Prostate gland (tissue), 2 donors: ENCODE measurements at regions not wholly inside any gene's neighbourhood (a gene's known extent, or its start where the extent isn't known, plus 50 kb on each side); places are given as distances from the start of the nearest gene placed in this dataset.
"Not testable (repeated sequence)": the region's sequence is repeated elsewhere in the genome, so short reads cannot be mapped to it uniquely, and the experiment has no call there.

ENCODE experiments used
- DNase-seq: peaks from one replicate; pipeline ENCODE4 v3.0.0-alpha.2; 2019; ENCODE audit warnings: low spot score
- H3K27ac ChIP-seq, 2 donors: fragments of 200-600 bp; sonication (generic); 2 replicates each; pipeline ENCODE4 v1.5.1; 2017 to 2019
- H3K27me3 ChIP-seq: fragments of 200-600 bp; sonication (generic); replicated peaks from 2 replicates; pipeline ENCODE4 v1.5.1; 2019; ENCODE audit not compliant: insufficient read depth
- H3K36me3 ChIP-seq, 2 donors: fragments of 200-600 bp; sonication (generic); 1 replicate in 1 of 2; 2 replicates in 1 of 2; pipeline versions ENCODE4 v1.5.1 to v1.8.1; 2017 to 2019
- H3K4me1 ChIP-seq: fragments of 200-600 bp; sonication (generic); replicated peaks from 2 replicates; pipeline ENCODE4 v1.5.1; 2019
- H3K4me3 ChIP-seq, 2 donors: fragments of 200-600 bp; sonication (generic); 2 replicates each; pipeline ENCODE4 v1.5.1; 2017 to 2019
- H3K9me3 ChIP-seq: fragments of 200-600 bp; sonication (generic); 2 replicates; pipeline ENCODE4 v1.5.1; 2017
- POLR2A ChIP-seq: fragments of 450-650 bp; IDR thresholded peaks from one replicate; pipeline ENCODE4 v1.6.1; 2016; ENCODE audit warnings: antibody characterized with exemption, mild to moderate bottlenecking
- POLR2AphosphoS5 ChIP-seq: sonication (generic); formaldehyde crosslinking; IDR thresholded peaks from one replicate; pipeline ENCODE4 v1.6.1; 2017; ENCODE audit warnings: antibody characterized with exemption
- WGBS: methylation state at CpG from one replicate; pipeline ENCODE4 v1.1.5; 2018; 5-methylcytosine and 5-hydroxymethylcytosine counted together
- intact Hi-C: fragments of 100-400 bp; cut with DNase I; formaldehyde crosslinking; loops from one replicate; pipeline ENCODE4 v1.14.2; 2022
- TF ChIP-seq, protein P1 (sequence below), 4 experiments: fragments of 200-600 bp in 2 of 4; fragments of 450-650 bp in 2 of 4; sonication (generic) in 2 of 4; IDR thresholded peaks; 1 replicate in 3 of 4; 2 replicates in 1 of 4; pipeline ENCODE4 v1.5.1; 2016 to 2019; ENCODE audit warnings: antibody characterized with exemption in 4 of 4, mild to moderate bottlenecking in 2 of 4, moderate library complexity in 2 of 4

DNA sequence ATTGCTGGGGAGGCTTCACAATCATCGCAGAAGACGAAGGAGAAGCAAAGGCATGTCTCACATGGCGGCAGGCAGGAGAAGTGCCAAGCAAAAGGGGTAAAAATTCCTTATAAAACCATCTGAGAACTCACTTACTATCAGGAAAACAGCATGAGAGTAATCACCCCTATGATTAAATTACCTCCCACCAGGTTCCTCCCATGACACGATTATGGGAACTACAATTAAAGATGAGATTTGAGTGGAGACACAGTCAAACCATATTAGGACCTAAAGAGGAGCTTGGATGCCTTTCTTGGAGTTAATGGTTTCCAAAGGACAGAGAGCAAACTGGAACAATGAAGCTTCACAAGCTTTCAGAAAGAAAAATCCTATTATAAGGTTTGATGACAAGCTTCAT is 168.4 kb upstream of the SMARCAD1 start:
- Histone ChIP-seq H3K27ac (no peak overlapping the region), H3K4me3 (no peak overlapping the region), H3K36me3 (no peaks in the 10 kb centered on the region), H3K4me1 (no peaks in the 10 kb centered on the region), H3K27me3 (no peaks in the 10 kb centered on the region), H3K9me3 (no peaks in the 10 kb centered on the region)
- 90% methylated on average over 4 of the region's 4 CpGs for WGBS
- no peak for DNase-seq
- TF ChIP-seq POLR2AphosphoS5 (no peak), POLR2A (no peak)
- TF ChIP-seq, protein P1, sequence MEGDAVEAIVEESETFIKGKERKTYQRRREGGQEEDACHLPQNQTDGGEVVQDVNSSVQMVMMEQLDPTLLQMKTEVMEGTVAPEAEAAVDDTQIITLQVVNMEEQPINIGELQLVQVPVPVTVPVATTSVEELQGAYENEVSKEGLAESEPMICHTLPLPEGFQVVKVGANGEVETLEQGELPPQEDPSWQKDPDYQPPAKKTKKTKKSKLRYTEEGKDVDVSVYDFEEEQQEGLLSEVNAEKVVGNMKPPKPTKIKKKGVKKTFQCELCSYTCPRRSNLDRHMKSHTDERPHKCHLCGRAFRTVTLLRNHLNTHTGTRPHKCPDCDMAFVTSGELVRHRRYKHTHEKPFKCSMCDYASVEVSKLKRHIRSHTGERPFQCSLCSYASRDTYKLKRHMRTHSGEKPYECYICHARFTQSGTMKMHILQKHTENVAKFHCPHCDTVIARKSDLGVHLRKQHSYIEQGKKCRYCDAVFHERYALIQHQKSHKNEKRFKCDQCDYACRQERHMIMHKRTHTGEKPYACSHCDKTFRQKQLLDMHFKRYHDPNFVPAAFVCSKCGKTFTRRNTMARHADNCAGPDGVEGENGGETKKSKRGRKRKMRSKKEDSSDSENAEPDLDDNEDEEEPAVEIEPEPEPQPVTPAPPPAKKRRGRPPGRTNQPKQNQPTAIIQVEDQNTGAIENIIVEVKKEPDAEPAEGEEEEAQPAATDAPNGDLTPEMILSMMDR (IDR thresholded peaks at IDR 0.05), result no peak
- intact Hi-C loops, result no loop called here

DNA sequence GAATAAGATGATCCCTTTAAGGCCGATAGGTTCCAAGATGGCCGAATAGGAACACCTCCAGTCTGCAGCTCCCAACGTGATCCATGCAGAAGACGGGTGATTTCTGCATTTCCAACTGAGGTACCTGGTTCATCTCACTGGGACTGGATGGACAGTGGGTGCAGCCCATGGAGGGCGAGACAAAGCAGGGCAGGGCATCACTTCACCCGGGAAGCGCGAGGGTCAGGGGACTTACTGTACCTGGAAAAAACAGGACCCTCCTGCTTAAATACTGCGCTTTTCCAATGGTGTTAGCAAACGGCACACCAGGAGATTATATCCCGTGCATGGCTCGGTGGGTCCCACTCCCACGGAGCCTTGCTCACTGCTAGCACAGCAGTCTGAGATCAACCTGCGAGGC is 163.2 kb upstream of the SMARCAD1 start:
- H3K36me3 ChIP-seq, DNase-seq, H3K9me3 ChIP-seq, intact Hi-C loops, H3K27me3 ChIP-seq, H3K4me1 ChIP-seq, H3K4me3 ChIP-seq, H3K27ac ChIP-seq: not testable (repeated sequence)
- over 99% methylated on average over 14 of the region's 14 CpGs for WGBS

DNA sequence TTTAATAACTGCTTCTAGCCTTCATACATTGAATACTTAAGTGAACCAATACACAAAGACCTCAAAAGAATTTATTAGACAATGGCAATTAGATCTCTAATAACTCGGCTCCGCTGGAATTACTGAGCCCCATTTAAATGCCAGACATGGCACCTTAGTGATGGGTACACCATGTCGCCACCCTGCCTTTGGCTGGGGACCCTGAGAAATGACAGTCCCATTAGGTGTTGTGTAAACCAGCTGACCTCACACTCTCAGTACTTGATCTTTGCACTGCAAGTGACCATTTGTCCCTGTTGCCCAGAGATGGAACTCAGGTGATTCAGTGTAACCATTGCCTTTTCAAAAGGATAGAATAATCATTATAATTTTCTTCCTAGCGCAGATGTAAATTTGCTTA is 144.6 kb upstream of the SMARCAD1 start:
- no peak for TF ChIP-seq POLR2A
- no peak for TF ChIP-seq POLR2AphosphoS5
- TF ChIP-seq, protein P1 (IDR thresholded peaks at IDR 0.05), result no peak
- no peak for DNase-seq
- intact Hi-C loops, result no loop called here
- H3K27ac ChIP-seq, result no peak overlapping the region
- 61% methylated on average over 4 of the region's 4 CpGs for WGBS
- H3K36me3 ChIP-seq, result no peaks in the 10 kb centered on the region
- H3K4me1 ChIP-seq, result no peaks in the 10 kb centered on the region
- H3K4me3 ChIP-seq, result no peak overlapping the region
- no peaks in the 10 kb centered on the region for H3K27me3 ChIP-seq
- H3K9me3 ChIP-seq, result no peaks in the 10 kb centered on the region

DNA sequence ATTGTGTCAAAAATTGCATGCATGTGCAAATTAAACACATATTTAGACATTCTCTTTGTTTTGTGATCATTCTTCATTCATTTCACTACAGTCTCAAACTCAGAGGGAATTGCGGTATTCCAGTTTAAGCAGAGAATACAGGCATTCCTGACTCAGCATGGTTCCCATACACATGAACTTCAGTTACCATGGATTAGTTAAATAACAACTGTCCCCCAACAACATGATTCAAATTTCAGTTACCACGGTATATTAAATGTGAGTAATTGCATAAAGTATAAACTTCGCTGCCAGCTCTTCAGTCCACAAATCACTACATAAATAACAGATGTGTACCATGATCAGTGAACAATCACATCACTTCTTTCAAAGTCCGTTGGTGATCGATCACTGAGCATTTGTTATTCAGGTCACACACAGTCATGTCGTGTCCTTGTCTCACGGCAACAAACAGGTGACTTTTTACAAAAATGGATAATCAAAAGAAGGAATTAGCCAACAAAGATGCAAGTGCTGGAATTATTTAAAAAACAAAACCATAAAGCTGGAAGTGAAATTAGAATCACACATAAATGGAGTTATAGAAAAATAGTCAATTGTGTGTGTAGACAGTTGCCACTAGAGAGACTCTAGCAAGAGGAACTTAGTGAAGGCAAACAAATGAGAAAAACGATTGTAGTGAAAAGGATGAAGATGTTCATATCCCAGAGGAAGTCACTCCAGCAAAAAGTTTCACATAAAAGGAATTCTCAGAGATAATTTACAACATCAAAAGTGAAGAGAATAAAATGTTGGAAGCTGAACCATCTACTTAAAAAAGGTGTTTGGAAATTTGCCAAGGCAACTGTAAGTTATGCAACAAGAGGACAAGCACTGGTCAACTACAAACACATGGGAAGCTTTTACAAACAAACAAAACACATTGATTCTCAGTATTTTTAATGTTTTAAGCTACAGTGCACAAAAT is 138.6 kb upstream of the SMARCAD1 start:
- no peak for TF ChIP-seq POLR2AphosphoS5
- no peak for TF ChIP-seq POLR2A
- TF ChIP-seq, protein P1 (IDR thresholded peaks at IDR 0.05), result no peak
- Histone ChIP-seq H3K27me3 (no peaks in the 10 kb centered on the region), H3K4me1 (no peaks in the 10 kb centered on the region), H3K36me3 (no peaks in the 10 kb centered on the region), H3K9me3 (no peaks in the 10 kb centered on the region), H3K4me3 (no peak overlapping the region), H3K27ac (no peak overlapping the region)
- intact Hi-C loops, result no loop called here
- no peak for DNase-seq
- WGBS, result 61% methylated on average over 8 of the region's 8 CpGs

DNA sequence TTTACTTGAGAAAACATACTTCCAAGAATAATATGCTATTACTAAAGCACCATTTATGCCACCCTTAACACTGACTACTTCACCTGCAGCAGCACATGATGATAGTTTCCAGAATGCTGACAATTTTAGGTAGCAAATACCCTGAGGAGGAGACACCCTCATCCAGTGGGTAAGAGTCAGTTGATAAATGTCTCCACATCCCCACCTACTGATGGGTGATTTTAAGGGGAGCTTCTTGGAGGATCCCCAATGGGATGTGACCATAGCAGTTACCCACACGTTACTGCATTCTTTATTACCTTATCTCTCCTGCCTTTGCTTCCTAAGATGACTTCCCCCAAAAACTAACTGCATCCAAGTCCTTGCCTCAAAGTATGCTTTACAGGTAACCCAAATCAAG is 131.2 kb upstream of the SMARCAD1 start:
- Histone ChIP-seq H3K9me3 (no peaks in the 10 kb centered on the region), H3K27me3 (no peaks in the 10 kb centered on the region), H3K36me3 (no peaks in the 10 kb centered on the region), H3K4me3 (no peak overlapping the region), H3K27ac (no peak overlapping the region), H3K4me1 (no peaks in the 10 kb centered on the region)
- intact Hi-C loops, result no loop called here
- 34% methylated on average over 1 of the region's 1 CpG for WGBS
- DNase-seq, result no peak
- TF ChIP-seq, protein P1 (IDR thresholded peaks at IDR 0.05), result no peak
- TF ChIP-seq POLR2AphosphoS5 (no peak), POLR2A (no peak)
